ENCODE measurements at regions not wholly inside any gene's neighbourhood (a gene's known extent, or its start where the extent isn't known, plus 50 kb on each side); places are given as distances from the start of the nearest gene placed in this dataset.

- TF ChIP-seq CTCF (conservative IDR thresholded peaks at IDR 0.05; ENCODE audit: low read length), result no peak
- no peak overlapping the region for H3K4me3 ChIP-seq (ENCODE audit: low read length)
- DNase-seq (ENCODE audit: low read depth), result no peak
Measured at GRCh38 chr18:22844628-22845027, 88.5 kb upstream of the RBBP8 start.

GRCh38 chr18:22846088-22846683, 86.9 kb upstream of the RBBP8 start:
- TF ChIP-seq CTCF (conservative IDR thresholded peaks at IDR 0.05; ENCODE audit: low read length), result peak; percentile 58
- peak; percentile 22 for DNase-seq (ENCODE audit: low read depth)
- H3K4me3 ChIP-seq (ENCODE audit: low read length), result no peak overlapping the region

GRCh38 chr18:22846697-22847096, 86.4 kb upstream of the RBBP8 start:
- DNase-seq (ENCODE audit: low read depth), result no peak
- no peak for TF ChIP-seq CTCF (conservative IDR thresholded peaks at IDR 0.05; ENCODE audit: low read length)
- H3K4me3 ChIP-seq (ENCODE audit: low read length), result no peak overlapping the region

GRCh38 chr18:22847392-22847791, 85.7 kb upstream of the RBBP8 start:
- H3K4me3 ChIP-seq (ENCODE audit: low read length), result no peak overlapping the region
- no peak for TF ChIP-seq CTCF (conservative IDR thresholded peaks at IDR 0.05; ENCODE audit: low read length)
- peak; percentile 72 for DNase-seq (ENCODE audit: low read depth)

GRCh38 chr18:22847867-22848451, 85.2 kb upstream of the RBBP8 start:
- no peak for TF ChIP-seq CTCF (conservative IDR thresholded peaks at IDR 0.05; ENCODE audit: low read length)
- no peak for DNase-seq (ENCODE audit: low read depth)
- H3K4me3 ChIP-seq (ENCODE audit: low read length), result no peak overlapping the region

GRCh38 chr18:22848615-22849014, 84.5 kb upstream of the RBBP8 start:
- TF ChIP-seq CTCF (conservative IDR thresholded peaks at IDR 0.05; ENCODE audit: low read length), result no peak
- H3K4me3 ChIP-seq (ENCODE audit: low read length), result no peak overlapping the region

GRCh38 chr18:22856870-22857269, 76.3 kb upstream of the RBBP8 start:
- no peak overlapping the region for H3K4me3 ChIP-seq (ENCODE audit: low read length)
- DNase-seq (ENCODE audit: low read depth), result no peak
- no peak for TF ChIP-seq CTCF (conservative IDR thresholded peaks at IDR 0.05; ENCODE audit: low read length)

More at GRCh38 chr18:22848615-22849014, 84.5 kb upstream of the RBBP8 start:
- peak; percentile 86 for DNase-seq (ENCODE audit: low read depth)
